NCI-H2107 treated with DMSO at 0.1 percent for 48 hours (cell line): ENCODE measurements at regions not wholly inside any gene's neighbourhood (a gene's known extent, or its start where the extent isn't known, plus 50 kb on each side); places are given as distances from the start of the nearest gene placed in this dataset.

ENCODE experiments used
- DNase-seq: peaks from one replicate; lab custom pipeline; 2025; ENCODE audit not compliant: unreplicated experiment; lab: John Stamatoyannopoulos, UW

GRCh38 chr9:105912157-105912862, 218.0 kb downstream of the TMEM38B start:
- DNase-seq = no peak

GRCh38 chr9:105912863-105913516, 218.6 kb downstream of the TMEM38B start:
- DNase-seq = peak; percentile 40

- no peak for DNase-seq
These were observed 226.9 kb downstream of the TMEM38B start for GRCh38 chr9:105921057-105921726.

GRCh38 chr9:105928416-105928815, 234.1 kb downstream of the TMEM38B start:
- DNase-seq = no peak

GRCh38 chr9:105930011-105930627, 235.8 kb downstream of the TMEM38B start:
- DNase-seq = no peak

GRCh38 chr9:105932276-105932675, 237.9 kb downstream of the TMEM38B start:
- DNase-seq = no peak

- DNase-seq = no peak
These were observed 256.1 kb downstream of the TMEM38B start for GRCh38 chr9:105950448-105950847.

- no peak for DNase-seq
These were observed 256.6 kb downstream of the TMEM38B start for GRCh38 chr9:105950894-105951293.

GRCh38 chr9:105954517-105954916, 260.2 kb downstream of the TMEM38B start:
- no peak for DNase-seq

- no peak for DNase-seq
These were observed 263.5 kb downstream of the TMEM38B start for GRCh38 chr9:105957830-105958229.

- DNase-seq = no peak
These were observed 264.2 kb downstream of the TMEM38B start for GRCh38 chr9:105958587-105958986.

GRCh38 chr9:105959531-105959930, 265.2 kb downstream of the TMEM38B start:
- DNase-seq = no peak

- DNase-seq = no peak
These were observed 269.2 kb downstream of the TMEM38B start for GRCh38 chr9:105963343-105964099.

GRCh38 chr9:105964156-105964555, 269.8 kb downstream of the TMEM38B start:
- no peak for DNase-seq

GRCh38 chr9:105966834-105967233, 272.5 kb downstream of the TMEM38B start:
- no peak for DNase-seq

- DNase-seq = no peak
These were observed 272.9 kb downstream of the TMEM38B start for GRCh38 chr9:105967248-105967647.

- no peak for DNase-seq
These were observed 273.5 kb downstream of the TMEM38B start for GRCh38 chr9:105967797-105968196.

GRCh38 chr9:105968811-105969466, 274.6 kb downstream of the TMEM38B start:
- DNase-seq = no peak

- DNase-seq = no peak
These were observed 275.3 kb downstream of the TMEM38B start for GRCh38 chr9:105969636-105970035.

- no peak for DNase-seq
These were observed 277.6 kb downstream of the TMEM38B start for GRCh38 chr9:105971986-105972385.
